Gastroesophageal sphincter (tissue), 3 donors: ENCODE measurements at regions not wholly inside any gene's neighbourhood (a gene's known extent, or its start where the extent isn't known, plus 50 kb on each side); places are given as distances from the start of the nearest gene placed in this dataset.

ENCODE experiments used
- CTCF ChIP-seq, 4 experiments: fragments of 200-600 bp in 2 of 4; fragments of 450-650 bp in 2 of 4; sonication (generic) in 1 of 4; IDR thresholded peaks; one replicate each; pipeline ENCODE4 v1.5.1; 2017 to 2019; ENCODE audit warnings: antibody characterized with exemption in 4 of 4, mild to moderate bottlenecking in 2 of 4, moderate library complexity in 2 of 4
- EP300 ChIP-seq: sonication (generic); formaldehyde crosslinking; IDR thresholded peaks from one replicate; pipeline ENCODE4 v1.6.1; 2017; ENCODE audit warnings: antibody characterized with exemption, mild to moderate bottlenecking
- POLR2A ChIP-seq, 2 donors: fragments of 450-650 bp; IDR thresholded peaks; one replicate each; pipeline ENCODE4 v1.6.1; 2017; ENCODE audit warnings: antibody characterized with exemption in 2 of 2, mild to moderate bottlenecking in 2 of 2, moderate library complexity in 1 of 2
- POLR2AphosphoS5 ChIP-seq: sonication (generic); formaldehyde crosslinking; IDR thresholded peaks from one replicate; pipeline ENCODE4 v1.6.1; 2017; ENCODE audit warnings: antibody characterized with exemption

GRCh38 chr1:14324248-14324630 is 274.2 kb upstream of the KAZN start:
- TF ChIP-seq CTCF (IDR thresholded peaks at IDR 0.05) (no peak), POLR2A (IDR thresholded peaks at IDR 0.05) (no peak), POLR2AphosphoS5 (no peak), EP300 (no peak)
